Neural progenitor cell (in vitro differentiated cells): ENCODE measurements at regions not wholly inside any gene's neighbourhood (a gene's known extent, or its start where the extent isn't known, plus 50 kb on each side); places are given as distances from the start of the nearest gene placed in this dataset.

Experiments
- CTCF ChIP-seq: fragments of 200-600 bp; sonication (generic); IDR thresholded peaks from 2 replicates; pipeline ENCODE4 v1.5.1; 2017; ENCODE audit warnings: antibody characterized with exemption, mild to moderate bottlenecking
- EZH2phosphoT487 ChIP-seq: fragments of 200-600 bp; sonication (generic); IDR thresholded peaks from 2 replicates; pipeline ENCODE4 v1.6.1; 2017; ENCODE audit warnings: antibody characterized with exemption

GRCh38 chr3:176950743-176951142 lies 246.5 kb downstream of the TBL1XR1 start:
- TF ChIP-seq CTCF (no peak), EZH2phosphoT487 (no peak)
